ENCODE measurements at regions not wholly inside any gene's neighbourhood (a gene's known extent, or its start where the extent isn't known, plus 50 kb on each side); places are given as distances from the start of the nearest gene placed in this dataset.

- DNase-seq (ENCODE audit: extremely low spot score, insufficient read length, low read depth) (no peak), FAIRE-seq (no peak)
These were observed 111.0 kb downstream of the HSPH1 start for GRCh38 chr13:31050486-31051400.

GRCh38 chr13:31049833-31050232 is 111.9 kb downstream of the HSPH1 start:
- no peak for DNase-seq (ENCODE audit: extremely low spot score, insufficient read length, low read depth)
- FAIRE-seq: no peak

- DNase-seq (ENCODE audit: extremely low spot score, insufficient read length, low read depth) (no peak), FAIRE-seq (no peak)
These were observed 112.6 kb downstream of the HSPH1 start for GRCh38 chr13:31049083-31049482.

DNA sequence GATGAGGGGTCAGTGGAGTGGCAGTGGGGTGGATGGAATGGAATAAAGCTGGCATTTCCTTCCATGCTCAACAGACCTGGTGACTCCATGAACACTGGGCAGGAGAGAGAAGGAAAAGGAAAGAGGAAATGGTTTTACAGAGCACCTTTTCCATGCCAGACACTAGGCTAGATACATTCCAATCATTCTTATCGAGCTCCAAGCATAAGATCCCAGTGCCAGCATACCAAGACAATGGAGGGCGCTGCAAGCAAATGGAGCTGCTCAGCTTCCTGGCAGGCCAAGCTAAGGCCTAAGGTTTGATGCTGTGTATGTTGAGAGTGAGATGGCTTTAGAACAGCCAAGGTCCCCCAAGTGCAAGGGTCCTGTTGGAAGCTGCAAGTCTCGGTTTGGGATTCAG is 113.2 kb downstream of the HSPH1 start:
- FAIRE-seq (no peak), DNase-seq (ENCODE audit: extremely low spot score, insufficient read length, low read depth) (no peak)

DNA sequence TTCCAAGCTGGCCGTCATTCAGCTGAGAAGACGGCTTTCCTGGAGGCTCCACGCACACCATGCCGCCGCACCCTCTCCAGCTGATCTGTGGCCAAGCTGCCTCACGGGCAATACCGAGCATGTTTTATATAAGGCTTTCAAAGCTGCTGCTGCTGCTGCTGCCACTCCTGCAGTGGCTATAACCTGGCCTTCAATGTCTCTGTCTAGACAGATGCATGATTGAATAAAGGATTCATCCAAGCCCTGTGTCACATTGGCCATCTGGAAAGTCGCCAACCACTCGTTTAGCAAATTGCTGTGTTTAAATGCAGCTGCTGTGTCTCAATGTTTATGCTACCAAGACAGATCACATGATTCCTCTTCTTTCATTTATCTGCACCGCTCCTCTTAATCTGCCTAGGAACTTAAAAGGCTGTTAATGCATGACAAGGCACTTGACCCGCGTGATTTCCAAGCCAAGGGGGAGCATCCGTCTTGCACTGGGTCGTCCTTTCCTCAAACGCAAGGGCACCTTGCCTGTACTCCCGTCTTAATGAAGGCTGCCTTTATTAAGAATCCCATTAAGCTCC is 114.3 kb downstream of the TEX26 start:
- FAIRE-seq (no peak), DNase-seq (ENCODE audit: extremely low spot score, insufficient read length, low read depth) (no peak)

DNA sequence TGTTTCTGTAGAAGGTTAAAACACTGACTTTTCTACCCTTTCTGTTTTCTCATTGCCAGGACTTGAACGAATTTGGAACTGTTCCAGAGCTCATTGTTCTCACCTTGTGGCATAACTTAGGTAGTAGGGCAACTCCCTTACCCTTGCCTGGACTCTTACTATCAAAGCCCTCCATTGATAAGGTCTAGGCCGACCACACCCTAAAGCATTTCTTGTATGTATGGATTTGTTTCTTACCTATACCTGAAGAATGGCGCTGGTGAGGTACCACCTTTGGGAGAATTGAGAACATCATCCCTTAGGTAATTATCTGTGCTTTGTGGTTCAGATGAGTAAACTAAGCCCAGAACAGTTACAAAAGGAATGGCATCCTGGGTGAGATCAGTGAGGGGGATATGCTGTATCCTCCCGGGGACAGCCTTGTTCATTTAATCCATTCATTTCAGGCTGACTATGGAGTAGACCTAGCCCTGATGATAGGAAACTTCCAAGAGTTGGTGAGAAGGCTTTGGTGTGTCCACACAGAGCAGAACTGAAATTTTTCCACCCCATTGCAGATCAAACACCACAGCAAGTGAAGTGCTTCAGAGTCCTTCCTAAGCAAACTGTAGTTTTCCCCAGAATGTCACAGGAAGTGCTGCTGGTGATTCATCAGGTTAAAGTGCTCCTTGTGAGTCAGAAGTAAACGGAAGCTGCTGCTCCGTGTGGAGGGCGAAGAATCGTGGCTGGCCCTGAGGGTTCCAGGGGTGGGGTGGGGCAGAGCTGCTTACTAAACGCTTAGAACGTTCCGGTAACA is 113.0 kb downstream of the TEX26 start:
- peak; percentile 85 for FAIRE-seq
- DNase-seq (ENCODE audit: extremely low spot score, insufficient read length, low read depth): no peak

DNA sequence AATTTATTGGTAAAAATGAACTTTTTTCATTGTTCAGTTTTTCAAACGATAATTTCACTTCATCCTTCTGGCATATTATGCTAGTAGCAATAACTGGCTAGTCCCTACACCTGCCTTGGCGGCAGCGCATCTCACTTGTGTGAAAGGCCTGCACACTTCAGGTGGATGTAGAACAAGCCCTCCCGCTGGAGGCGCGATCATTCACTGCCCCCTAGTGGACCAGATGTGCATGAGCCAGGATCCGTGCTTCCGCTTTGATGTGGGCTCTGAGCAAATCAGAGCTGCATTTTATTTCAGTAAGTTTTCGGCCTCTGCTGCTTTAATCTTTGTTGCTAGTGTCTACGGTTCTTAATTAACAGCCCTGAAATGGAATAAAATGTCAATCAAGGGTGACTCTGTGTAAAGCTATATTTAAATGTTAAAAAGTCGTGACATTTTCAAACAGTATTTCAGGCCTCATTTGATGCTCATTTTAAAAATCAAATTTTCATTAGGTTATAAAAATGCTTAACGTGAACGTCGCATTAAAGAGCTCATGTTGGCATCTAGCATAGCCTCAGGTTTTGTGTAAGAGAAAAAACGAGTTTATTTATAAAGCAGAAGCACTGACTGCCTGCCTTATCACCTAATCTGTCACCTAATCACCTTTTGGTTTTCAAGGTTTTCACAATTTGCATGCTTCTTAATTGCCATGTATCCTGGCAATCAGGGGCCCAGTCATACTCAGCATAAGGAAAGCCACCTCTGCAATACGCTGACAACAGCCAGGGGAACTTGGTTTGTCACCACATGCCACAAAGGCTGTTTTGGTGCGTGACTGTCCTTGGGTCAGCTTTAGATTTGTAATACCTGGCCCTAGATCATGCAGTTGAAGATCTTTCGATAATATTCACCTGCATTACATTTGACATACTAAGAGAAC is 112.2 kb downstream of the TEX26 start:
- FAIRE-seq (peak; percentile 93), DNase-seq (ENCODE audit: extremely low spot score, insufficient read length, low read depth) (peak; percentile 54)

DNA sequence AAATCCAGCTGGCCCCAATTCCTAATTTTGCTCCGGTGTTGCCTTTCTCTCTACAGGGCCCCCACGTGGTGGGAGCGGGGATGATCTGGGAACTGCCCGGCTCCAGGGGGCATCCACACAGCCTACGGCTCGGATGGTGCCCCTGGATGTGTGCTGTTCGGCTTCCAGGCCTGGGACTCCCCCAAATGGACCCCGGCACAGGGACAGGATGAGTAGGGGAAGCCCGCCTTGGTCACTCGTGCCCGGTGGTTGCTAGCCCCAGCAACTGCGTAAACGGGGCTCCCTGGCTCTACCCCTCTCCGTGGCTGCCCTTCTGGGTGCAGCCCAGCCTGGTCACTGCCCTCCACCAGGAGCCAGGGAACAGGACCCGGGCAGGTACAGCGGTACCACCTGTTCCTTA is 111.5 kb downstream of the TEX26 start:
- no peak for FAIRE-seq
- DNase-seq (ENCODE audit: extremely low spot score, insufficient read length, low read depth): no peak

DNA sequence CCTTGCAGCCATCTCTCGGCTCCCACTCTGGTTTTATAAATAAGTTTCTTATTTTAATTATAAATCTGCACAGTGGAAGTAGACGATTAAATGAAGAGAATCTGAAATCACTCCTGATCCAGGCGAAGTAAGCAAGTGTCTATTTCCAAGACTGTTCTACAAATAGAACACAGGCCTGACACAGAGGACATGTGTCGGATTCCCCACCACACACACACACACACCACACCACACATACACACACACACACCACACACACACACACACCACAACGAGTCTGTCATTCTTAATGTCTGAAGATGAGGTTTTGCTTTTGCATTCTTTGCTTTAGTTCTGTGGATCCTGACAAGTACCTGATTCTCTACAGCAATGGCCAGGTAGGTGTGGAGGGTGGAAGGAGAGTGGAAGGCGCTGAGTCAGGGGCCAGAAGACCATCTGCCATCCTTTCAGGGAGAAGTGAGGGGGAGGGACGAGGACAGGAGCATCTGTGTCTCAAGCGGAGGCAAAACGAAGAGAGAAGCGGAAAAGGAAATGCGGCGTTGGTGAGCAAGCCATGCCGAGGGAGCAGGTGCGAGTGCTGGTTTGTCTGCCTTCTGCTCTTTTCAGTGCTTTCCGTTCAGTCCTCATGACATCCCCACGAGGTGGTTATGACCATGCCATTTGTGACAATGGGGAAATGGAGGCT is 110.2 kb downstream of the TEX26 start:
- peak; percentile 77 for FAIRE-seq
- DNase-seq (ENCODE audit: extremely low spot score, insufficient read length, low read depth): no peak

DNA sequence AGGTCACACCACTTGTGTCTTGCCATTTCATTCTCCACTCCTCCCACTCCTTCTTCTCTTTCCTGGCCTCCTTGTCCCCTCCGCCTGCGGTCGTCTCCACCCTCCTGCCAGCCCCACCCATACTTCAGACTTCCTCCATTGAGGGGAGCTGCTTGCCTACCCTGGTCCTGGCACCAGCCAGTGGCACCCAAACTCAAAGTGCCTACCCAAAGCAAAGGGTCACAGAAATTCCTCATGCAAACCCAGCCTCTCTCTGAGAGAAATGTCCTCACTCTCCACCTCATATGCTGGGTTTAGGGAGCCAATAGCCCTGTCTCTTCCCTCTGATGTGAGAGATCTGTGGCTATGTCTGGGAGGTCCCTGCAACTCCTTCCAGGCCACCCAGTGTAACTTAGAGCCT is 109.6 kb downstream of the TEX26 start:
- FAIRE-seq: no peak
- DNase-seq (ENCODE audit: extremely low spot score, insufficient read length, low read depth): no peak

GRCh38 chr13:31038834-31039552 is 106.5 kb downstream of the TEX26 start:
- DNase-seq (ENCODE audit: extremely low spot score, insufficient read length, low read depth) (peak; percentile 49), FAIRE-seq (peak; percentile 99)

DNA sequence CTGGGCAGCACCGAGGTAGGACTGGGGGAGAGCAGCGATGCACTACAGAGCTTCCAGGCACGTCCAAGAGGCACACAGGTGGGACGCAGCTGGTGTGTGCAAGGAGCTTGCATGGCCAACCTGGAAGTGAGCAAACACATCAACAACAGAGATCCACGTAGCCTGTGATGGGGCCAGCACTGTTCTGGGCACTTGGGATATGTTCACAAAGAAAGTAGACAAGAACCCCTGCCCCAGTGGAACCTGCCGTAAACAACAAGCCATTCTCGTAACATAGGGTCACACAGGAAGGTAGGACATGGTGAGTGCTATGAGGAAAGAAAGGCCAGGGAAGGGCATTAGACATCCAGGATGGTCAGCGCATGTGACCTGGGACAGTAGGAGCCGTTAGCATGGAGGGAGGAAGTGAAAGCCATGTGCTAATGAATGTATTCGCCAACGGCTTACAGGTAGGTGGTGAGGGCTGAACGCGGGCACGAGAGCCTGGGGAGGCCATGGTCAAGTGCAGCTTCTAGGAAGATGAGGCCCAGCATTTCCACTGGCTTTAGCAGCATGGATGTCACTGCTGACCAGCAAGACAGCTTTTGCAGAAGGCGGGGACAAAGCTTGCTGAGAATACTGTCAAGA is 105.5 kb downstream of the TEX26 start:
- FAIRE-seq (peak; percentile 70), DNase-seq (ENCODE audit: extremely low spot score, insufficient read length, low read depth) (no peak)

DNA sequence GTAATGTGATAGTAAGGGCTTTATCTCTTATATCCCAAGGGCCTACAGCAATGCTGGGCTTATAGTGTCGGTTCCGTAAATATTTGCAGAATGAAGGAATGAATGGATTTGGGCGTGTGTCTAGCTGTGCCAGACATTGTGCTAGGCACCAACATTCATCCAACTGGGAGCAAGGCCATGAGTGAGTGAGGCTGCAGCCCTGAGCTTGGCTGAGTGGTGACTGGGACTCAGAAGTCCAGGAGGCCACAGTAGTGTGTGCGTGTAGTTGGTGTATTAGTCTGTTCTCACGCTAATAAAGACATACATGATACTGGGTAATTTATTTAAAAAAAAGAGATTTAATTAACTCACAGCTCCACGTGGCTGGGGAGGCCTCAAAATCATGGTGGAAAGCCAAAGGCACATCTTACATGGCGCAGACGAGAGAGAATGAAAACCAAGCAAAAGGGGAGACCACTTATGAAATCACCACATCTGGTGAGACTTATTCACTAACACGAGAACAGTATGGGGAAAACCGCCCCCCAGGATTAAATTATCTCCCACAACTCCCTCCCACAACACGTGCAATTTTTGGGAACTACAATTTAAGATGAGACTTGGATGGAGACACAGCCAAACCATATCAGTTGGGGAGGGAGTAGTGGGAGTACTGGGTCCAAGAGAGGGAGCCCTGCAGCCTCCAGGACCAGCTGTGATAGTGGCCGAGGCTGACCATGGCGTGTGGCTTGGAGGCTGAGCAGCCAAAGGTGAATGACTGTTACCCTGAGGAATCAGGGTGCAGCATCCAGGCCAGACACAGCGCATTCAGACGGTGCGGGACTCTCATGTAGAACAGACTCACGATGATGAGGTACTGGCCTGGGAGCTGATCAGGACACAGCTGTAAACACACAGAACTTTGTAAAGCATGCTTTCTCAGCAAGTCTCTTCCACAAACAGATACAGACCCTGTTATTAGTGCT is 104.6 kb downstream of the TEX26 start:
- FAIRE-seq: no peak
- DNase-seq (ENCODE audit: extremely low spot score, insufficient read length, low read depth): no peak

DNA sequence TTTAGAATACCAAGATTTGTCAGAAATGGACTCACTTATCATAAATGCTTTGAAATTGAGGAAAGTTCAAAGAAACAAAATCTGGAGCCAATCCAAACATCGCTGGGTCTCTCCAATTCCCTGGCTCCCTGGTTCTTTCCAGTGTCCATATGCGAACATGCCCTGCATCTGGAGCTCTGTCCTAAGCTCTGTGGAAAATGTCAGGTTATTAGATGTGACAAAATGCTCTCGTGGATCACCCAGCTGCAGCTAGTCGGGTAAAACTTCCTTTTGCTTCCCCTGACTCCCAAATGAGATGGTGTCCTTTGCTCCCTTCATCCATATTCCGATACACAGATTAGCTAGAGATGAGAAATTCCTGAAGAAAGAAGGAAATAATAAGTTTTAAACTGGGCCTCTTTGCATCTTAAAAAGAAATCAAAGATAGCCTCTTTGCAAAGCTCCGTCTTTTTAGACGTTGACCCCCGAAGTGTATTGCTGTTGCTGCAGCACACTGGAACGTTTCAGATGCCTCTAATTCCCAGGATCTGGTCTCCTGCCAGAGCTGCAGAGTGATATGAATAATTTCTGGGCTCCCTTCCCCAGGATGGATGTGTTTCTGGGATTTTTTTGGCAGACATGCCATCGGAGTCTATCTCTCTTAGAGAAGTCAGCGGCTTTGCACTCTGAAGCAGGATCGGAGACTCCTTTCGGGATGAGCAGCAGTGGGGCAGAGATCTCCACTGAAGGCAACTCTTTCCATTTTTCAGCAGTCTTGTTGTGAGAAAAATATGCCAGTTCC is 102.9 kb downstream of the TEX26 start:
- FAIRE-seq: no peak
- no peak for DNase-seq (ENCODE audit: extremely low spot score, insufficient read length, low read depth)

GRCh38 chr13:31032528-31033113 is 100.2 kb downstream of the TEX26 start:
- DNase-seq (ENCODE audit: extremely low spot score, insufficient read length, low read depth) (no peak), FAIRE-seq (no peak)

DNA sequence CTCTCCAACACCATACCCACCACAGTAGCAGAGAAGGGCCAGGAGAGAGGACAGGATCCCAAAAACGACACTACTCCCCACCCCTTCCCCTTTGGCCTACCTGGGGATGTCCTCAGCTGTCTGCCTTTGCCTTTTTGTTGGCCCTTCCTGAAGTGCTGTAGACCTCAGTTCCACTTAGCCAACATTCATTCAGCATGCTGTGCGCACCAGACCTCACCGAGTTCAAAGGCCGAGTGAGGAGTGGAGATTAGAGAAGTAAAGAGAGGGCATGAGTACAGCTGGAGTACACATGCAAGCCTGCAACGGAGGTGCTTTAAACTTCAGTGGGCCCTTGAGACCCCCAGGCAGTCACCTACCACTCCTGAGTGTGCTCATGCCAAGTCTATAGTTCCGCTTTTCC is 99.0 kb downstream of the TEX26 start:
- no peak for FAIRE-seq
- no peak for DNase-seq (ENCODE audit: extremely low spot score, insufficient read length, low read depth)
